ENCODE measurements at regions not wholly inside any gene's neighbourhood (a gene's known extent, or its start where the extent isn't known, plus 50 kb on each side); places are given as distances from the start of the nearest gene placed in this dataset.

DNA sequence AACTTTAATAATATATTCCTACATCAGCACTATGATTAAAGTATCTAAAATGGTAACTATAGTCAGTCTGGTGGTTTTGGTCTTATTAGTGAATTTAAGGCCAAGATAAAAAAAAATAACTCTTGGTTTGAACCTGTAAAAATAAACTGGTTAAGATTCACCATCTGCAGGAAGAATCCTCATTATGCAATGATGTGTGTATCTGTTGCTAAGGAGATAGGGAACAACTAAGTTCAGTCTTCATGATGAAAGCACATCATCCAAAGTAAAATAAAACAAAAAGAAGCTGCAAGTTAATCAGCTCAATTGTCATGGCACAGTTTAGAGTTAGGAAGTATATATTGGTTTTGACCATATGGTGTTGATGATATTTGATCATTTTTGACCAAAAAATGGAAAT, 466.0 kb downstream of the NYAP2 start:
- H3K4me3 ChIP-seq = no peak overlapping the region
- TF ChIP-seq, protein P1, sequence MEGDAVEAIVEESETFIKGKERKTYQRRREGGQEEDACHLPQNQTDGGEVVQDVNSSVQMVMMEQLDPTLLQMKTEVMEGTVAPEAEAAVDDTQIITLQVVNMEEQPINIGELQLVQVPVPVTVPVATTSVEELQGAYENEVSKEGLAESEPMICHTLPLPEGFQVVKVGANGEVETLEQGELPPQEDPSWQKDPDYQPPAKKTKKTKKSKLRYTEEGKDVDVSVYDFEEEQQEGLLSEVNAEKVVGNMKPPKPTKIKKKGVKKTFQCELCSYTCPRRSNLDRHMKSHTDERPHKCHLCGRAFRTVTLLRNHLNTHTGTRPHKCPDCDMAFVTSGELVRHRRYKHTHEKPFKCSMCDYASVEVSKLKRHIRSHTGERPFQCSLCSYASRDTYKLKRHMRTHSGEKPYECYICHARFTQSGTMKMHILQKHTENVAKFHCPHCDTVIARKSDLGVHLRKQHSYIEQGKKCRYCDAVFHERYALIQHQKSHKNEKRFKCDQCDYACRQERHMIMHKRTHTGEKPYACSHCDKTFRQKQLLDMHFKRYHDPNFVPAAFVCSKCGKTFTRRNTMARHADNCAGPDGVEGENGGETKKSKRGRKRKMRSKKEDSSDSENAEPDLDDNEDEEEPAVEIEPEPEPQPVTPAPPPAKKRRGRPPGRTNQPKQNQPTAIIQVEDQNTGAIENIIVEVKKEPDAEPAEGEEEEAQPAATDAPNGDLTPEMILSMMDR (IDR thresholded peaks at IDR 0.05) = no peak
- no peak for ATAC-seq
- H3K9me3 ChIP-seq = peaks cover 0 to 10% (median 0%) of the 10 kb centered on the region in 11 donors
- no peaks in the 10 kb centered on the region for H3K27me3 ChIP-seq
- no peak overlapping the region for H3K27ac ChIP-seq
- DNase-seq = no peak
- H3K36me3 ChIP-seq = no peaks in the 10 kb centered on the region
- intact Hi-C loops (cut with DNase I) = no loop called here
- no peaks in the 10 kb centered on the region for H3K4me1 ChIP-seq

DNA sequence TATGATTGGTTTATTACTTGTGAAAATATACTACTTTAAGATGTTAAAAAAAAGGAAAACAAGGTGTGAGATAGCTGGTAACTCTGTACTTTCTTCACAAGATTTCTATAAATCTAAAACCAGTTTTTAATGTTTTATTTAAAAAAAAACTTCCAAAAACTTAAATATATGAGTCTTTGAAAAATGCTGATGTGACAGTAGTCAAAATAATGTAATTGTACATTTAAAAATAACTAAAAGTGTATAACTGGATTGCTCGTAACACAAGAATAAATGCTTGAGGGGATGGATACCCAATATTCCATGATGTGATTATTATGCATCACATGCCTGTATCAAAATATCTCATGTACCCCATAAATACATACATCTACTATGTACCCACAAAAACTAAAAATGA, 464.9 kb downstream of the NYAP2 start:
- Histone ChIP-seq H3K4me1 (no peaks in the 10 kb centered on the region), H3K27me3 (no peaks in the 10 kb centered on the region), H3K9me3 (peaks cover 0 to 10% (median 0%) of the 10 kb centered on the region in 11 donors), H3K27ac (no peak overlapping the region), H3K4me3 (no peak overlapping the region), H3K36me3 (no peaks in the 10 kb centered on the region)
- ATAC-seq (no peak), DNase-seq (no peak)
- TF ChIP-seq, protein P1 (IDR thresholded peaks at IDR 0.05) = no peak
- intact Hi-C loops (cut with DNase I) = no loop called here
- WGBS, 2 donors = 90 to 91% methylated on average over 1 of the region's 1 CpG

DNA sequence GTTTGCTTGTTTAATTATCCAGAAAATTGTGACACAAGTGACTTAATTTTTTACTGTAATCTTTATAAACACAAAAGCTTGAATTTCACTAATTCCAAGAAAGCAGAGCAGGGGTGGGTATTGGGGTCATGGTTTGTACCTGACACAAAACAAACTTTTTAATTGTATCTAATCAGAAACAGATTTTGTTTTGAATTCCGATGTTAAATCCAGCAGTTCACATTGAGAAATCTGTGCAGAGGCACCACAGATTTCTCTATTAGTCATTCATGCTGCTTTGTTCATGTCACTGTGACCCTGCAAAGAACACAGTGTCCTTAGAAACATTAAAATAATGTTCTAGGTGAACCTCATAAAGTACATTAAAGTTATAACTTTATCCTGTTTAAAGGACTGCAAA, 443.4 kb downstream of the NYAP2 start:
- H3K27me3 ChIP-seq = no peaks in the 10 kb centered on the region
- intact Hi-C loops (cut with DNase I) = no loop called here
- 53 to 74% methylated on average over 1 of the region's 1 CpG for WGBS, 2 donors
- H3K36me3 ChIP-seq = no peaks in the 10 kb centered on the region
- no peaks in the 10 kb centered on the region for H3K4me1 ChIP-seq
- DNase-seq = no peak
- ATAC-seq = no peak
- H3K9me3 ChIP-seq = no peaks in the 10 kb centered on the region
- TF ChIP-seq, protein P1 (IDR thresholded peaks at IDR 0.05) = no peak
- no peak overlapping the region for H3K27ac ChIP-seq
- H3K4me3 ChIP-seq = no peak overlapping the region

DNA sequence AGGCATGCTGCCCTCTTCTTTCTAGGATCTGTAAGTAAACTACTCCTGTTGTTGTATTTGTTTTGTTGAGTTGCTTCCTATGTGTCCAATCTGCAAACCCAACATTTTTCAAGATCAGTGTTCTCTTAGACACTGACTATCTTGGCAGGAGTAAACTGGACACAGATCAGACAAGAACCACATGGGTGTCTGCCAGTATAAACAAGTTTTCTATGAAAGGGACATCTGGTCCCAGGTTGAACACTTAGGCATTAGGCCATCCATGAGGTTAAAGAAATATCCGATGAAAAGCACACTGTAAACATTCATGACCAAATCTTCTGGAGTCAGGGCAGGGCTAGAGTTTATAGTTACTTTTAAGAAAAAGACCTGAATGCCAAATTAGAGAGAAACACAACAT, 441.8 kb downstream of the NYAP2 start:
- Histone ChIP-seq H3K27ac (no peak overlapping the region), H3K27me3 (no peaks in the 10 kb centered on the region), H3K4me3 (no peak overlapping the region), H3K36me3 (no peaks in the 10 kb centered on the region), H3K9me3 (no peaks in the 10 kb centered on the region), H3K4me1 (no peaks in the 10 kb centered on the region)
- WGBS, 2 donors = 71 to 82% methylated on average over 1 of the region's 1 CpG
- TF ChIP-seq, protein P1 (IDR thresholded peaks at IDR 0.05) = no peak
- DNase-seq (no peak), ATAC-seq (no peak)
- intact Hi-C loops (cut with DNase I) = no loop called here

DNA sequence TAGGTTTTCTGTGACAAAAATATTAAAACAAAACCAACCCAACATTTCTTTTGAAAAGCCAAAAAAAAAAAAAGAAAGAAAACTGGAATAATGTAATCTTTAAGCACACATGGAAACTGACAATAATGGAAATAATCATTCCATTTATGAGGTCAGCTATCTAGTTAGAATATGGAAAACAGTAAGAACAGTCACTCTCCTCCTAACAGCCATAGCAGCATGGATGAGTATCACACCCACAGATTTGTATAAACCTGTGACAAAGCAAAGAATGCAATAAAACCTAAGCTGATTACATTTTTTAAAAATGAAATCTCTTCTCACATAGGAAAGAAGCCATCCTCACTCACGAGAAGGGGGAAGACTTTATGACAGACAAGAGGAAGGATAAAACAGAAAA, 437.8 kb downstream of the NYAP2 start:
- no peaks in the 10 kb centered on the region for H3K27me3 ChIP-seq
- H3K4me3 ChIP-seq = no peak overlapping the region
- H3K36me3 ChIP-seq = no peaks in the 10 kb centered on the region
- no peak overlapping the region for H3K27ac ChIP-seq
- DNase-seq = no peak
- WGBS, 2 donors = 65 to 73% methylated on average over 1 of the region's 1 CpG
- ATAC-seq = no peak
- TF ChIP-seq, protein P1 (IDR thresholded peaks at IDR 0.05) = no peak
- H3K4me1 ChIP-seq = no peaks in the 10 kb centered on the region
- intact Hi-C loops (cut with DNase I) = no loop called here
- H3K9me3 ChIP-seq = no peaks in the 10 kb centered on the region
